NCI-H69 (cell line): ENCODE measurements at regions not wholly inside any gene's neighbourhood (a gene's known extent, or its start where the extent isn't known, plus 50 kb on each side); places are given as distances from the start of the nearest gene placed in this dataset.
"Not testable (repeated sequence)": the region's sequence is repeated elsewhere in the genome, so short reads cannot be mapped to it uniquely, and the experiment has no call there.

Source experiments
- DNase-seq: peaks from one replicate; lab custom pipeline; 2025; lab: John Stamatoyannopoulos, UW

- no peak for DNase-seq
Observed at GRCh38 chr21:35602811-35603362, 457.4 kb downstream of the SETD4 start.

- no peak for DNase-seq
Observed at GRCh38 chr21:35601211-35601610, 459.1 kb downstream of the SETD4 start.

GRCh38 chr21:35599164-35599563 lies 461.2 kb downstream of the SETD4 start:
- no peak for DNase-seq

- no peak for DNase-seq
Observed at GRCh38 chr21:35597750-35598339, 462.5 kb downstream of the SETD4 start.

GRCh38 chr21:35594905-35595304 lies 465.4 kb downstream of the SETD4 start:
- DNase-seq = no peak

- DNase-seq = no peak
Observed at GRCh38 chr21:35593000-35593502, 467.3 kb downstream of the SETD4 start.

- not testable (repeated sequence) for DNase-seq
Observed at GRCh38 chr21:35590284-35590683, 470.0 kb downstream of the SETD4 start.

- DNase-seq = no peak
Observed at GRCh38 chr21:35587841-35588380, 472.4 kb downstream of the SETD4 start.

- DNase-seq = no peak
Observed at GRCh38 chr21:35586305-35586704, 474.0 kb downstream of the SETD4 start.

GRCh38 chr21:35585878-35586277 lies 474.4 kb downstream of the SETD4 start:
- DNase-seq = no peak

GRCh38 chr21:35585155-35585554 lies 475.2 kb downstream of the SETD4 start:
- DNase-seq = no peak

GRCh38 chr21:35583566-35584216 lies 476.6 kb downstream of the SETD4 start:
- no peak for DNase-seq

GRCh38 chr21:35582731-35583130 lies 477.6 kb downstream of the SETD4 start:
- no peak for DNase-seq

- DNase-seq = no peak
Observed at GRCh38 chr21:35581640-35582039, 478.7 kb downstream of the SETD4 start.

GRCh38 chr21:35579520-35580293 lies 480.6 kb downstream of the SETD4 start:
- DNase-seq = no peak

GRCh38 chr21:35578831-35579471 lies 481.4 kb downstream of the SETD4 start:
- DNase-seq = no peak

- DNase-seq = no peak
Observed at GRCh38 chr21:35578347-35578782, 482.0 kb downstream of the SETD4 start.

- peak; percentile 22 for DNase-seq
Observed at GRCh38 chr21:35575280-35575915, 484.9 kb downstream of the SETD4 start.

GRCh38 chr21:35573472-35574374 lies 486.6 kb downstream of the SETD4 start:
- no peak for DNase-seq

GRCh38 chr21:35571910-35572309 lies 488.4 kb downstream of the SETD4 start:
- DNase-seq = no peak
